ENCODE measurements at regions not wholly inside any gene's neighbourhood (a gene's known extent, or its start where the extent isn't known, plus 50 kb on each side); places are given as distances from the start of the nearest gene placed in this dataset.

DNA sequence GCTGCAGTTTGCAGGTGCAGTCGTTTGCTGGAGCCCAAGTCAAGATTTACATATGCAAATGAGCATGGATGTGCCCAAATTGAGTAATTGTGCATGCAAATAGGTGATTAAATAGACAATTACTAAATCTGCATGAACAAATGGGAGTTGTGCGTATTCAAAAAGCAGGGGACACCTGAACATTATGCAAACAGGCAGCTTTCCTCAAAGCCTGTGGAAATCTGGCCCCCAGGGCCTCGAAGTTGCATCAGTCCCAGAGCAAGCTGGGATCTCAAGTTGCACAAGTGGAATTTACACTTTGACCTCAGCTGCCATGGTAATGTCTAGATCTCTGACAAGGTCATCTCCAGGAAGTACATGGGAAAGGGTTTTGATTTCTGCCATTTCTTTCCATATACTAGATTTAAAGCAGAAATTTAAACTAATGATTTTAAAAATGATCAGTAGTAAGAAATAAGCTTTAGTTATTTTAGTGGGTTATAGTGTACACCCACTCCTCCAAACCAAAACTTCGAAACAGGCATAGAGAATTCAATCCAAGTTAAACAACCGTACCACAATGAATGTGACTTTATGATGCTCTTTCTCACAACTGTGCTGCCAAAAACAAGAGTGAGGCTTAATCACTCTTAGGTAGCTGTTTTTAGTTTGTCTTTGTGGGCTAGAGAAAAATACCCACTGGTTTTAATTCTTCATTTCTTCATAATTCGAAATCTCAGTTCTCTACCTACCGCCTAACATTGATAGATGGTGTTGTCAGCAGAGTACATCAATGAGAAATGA is 110.7 kb downstream of the RND3 start:
- Histone ChIP-seq H3K4me3 (no peak overlapping the region), H3K79me2 (ENCODE audit: low read depth) (no peaks in the 10 kb centered on the region), H3F3A (ENCODE audit: insufficient read depth, low read depth) (no peaks in the 10 kb centered on the region), H3K9me3 (ENCODE audit: insufficient read depth, low read depth) (no peaks in the 10 kb centered on the region), H3K4me1 (replicated peaks; ENCODE audit: insufficient read depth) (0 out of 2 replicates have a peak, but pooled peaks cover 9% of the 10 kb centered on the region), H3K36me3 (ENCODE audit: low read depth) (no peaks in the 10 kb centered on the region), H3K27ac (no peak overlapping the region), H4K20me1 (ENCODE audit: insufficient read depth) (no peaks in the 10 kb centered on the region), H3K27me3 (ENCODE audit: insufficient read depth, low read depth) (no peaks in the 10 kb centered on the region), H3K4me2 (no peak overlapping the region), H2AFZ (no peak overlapping the region), H3K9me2 (ENCODE audit: insufficient read depth) (no peaks in the 10 kb centered on the region)
- BruUV-seq (replicated peaks): no TSS peak
- POLR2A ChIA-PET (ENCODE audit: unreplicated experiment): interaction anchor here (0.6 to 0.7 kb wide), 2 partner anchors 70 to 1303 kb away, joined by 3 to 5 read pairs; no protein-coding TSS in a partner anchor
- intact Hi-C loops (cut with micrococcal nuclease; ENCODE audit: unreplicated experiment): no loop called here
- peak; percentile 16 to 44 for DNase-seq
- TF ChIP-seq EZH2 (IDR thresholded peaks at IDR 0.05; ENCODE audit: low read depth): no peak
- TF ChIP-seq CTCF (conservative IDR thresholded peaks at IDR 0.05): no peak
- CTCF ChIA-PET: interaction anchor here (0.5 kb wide), 1 partner anchor 310 kb away, joined by 3 read pairs; no protein-coding TSS in a partner anchor

- H4K20me1 ChIP-seq (ENCODE audit: insufficient read depth): no peaks in the 10 kb centered on the region
- no peak overlapping the region for H2AFZ ChIP-seq
- H3K27me3 ChIP-seq (ENCODE audit: insufficient read depth, low read depth): no peaks in the 10 kb centered on the region
- H3K36me3 ChIP-seq (ENCODE audit: low read depth): no peaks in the 10 kb centered on the region
- H3K9me2 ChIP-seq (ENCODE audit: insufficient read depth): no peaks in the 10 kb centered on the region
- POLR2A ChIA-PET (ENCODE audit: unreplicated experiment): no interaction called here
- no peak for DNase-seq
- CTCF ChIA-PET: no interaction called here
- no peak overlapping the region for H3K4me3 ChIP-seq
- H3K9me3 ChIP-seq (ENCODE audit: insufficient read depth, low read depth): no peaks in the 10 kb centered on the region
- no peaks in the 10 kb centered on the region for H3K79me2 ChIP-seq (ENCODE audit: low read depth)
- H3K4me2 ChIP-seq: no peak overlapping the region
- no peak overlapping the region for H3K27ac ChIP-seq
- H3F3A ChIP-seq (ENCODE audit: insufficient read depth, low read depth): no peaks in the 10 kb centered on the region
- TF ChIP-seq EZH2 (IDR thresholded peaks at IDR 0.05; ENCODE audit: low read depth): no peak
- TF ChIP-seq CTCF (conservative IDR thresholded peaks at IDR 0.05): no peak
- H3K4me1 ChIP-seq (replicated peaks; ENCODE audit: insufficient read depth): 0 out of 2 replicates have a peak, but pooled peaks cover 9% of the 10 kb centered on the region
- intact Hi-C loops (cut with micrococcal nuclease; ENCODE audit: unreplicated experiment): no loop called here
- BruUV-seq (replicated peaks): no TSS peak
These were observed 112.1 kb downstream of the RND3 start for GRCh38 chr2:150375333-150375732.

- H3K27ac ChIP-seq: no peak overlapping the region
- H3K27me3 ChIP-seq (ENCODE audit: insufficient read depth, low read depth): no peaks in the 10 kb centered on the region
- H3K4me3 ChIP-seq: no peak overlapping the region
- no peaks in the 10 kb centered on the region for H3K36me3 ChIP-seq (ENCODE audit: low read depth)
- no peaks in the 10 kb centered on the region for H4K20me1 ChIP-seq (ENCODE audit: insufficient read depth)
- 0 out of 2 replicates have a peak, but pooled peaks cover 9% of the 10 kb centered on the region for H3K4me1 ChIP-seq (replicated peaks; ENCODE audit: insufficient read depth)
- DNase-seq: no peak
- TF ChIP-seq CTCF (conservative IDR thresholded peaks at IDR 0.05) (no peak), EZH2 (IDR thresholded peaks at IDR 0.05; ENCODE audit: low read depth) (no peak)
- H3K9me2 ChIP-seq (ENCODE audit: insufficient read depth): no peaks in the 10 kb centered on the region
- POLR2A ChIA-PET (ENCODE audit: unreplicated experiment): interaction anchor here (0.9 kb wide), 1 partner anchor 283 kb away, joined by 3 read pairs; no protein-coding TSS in a partner anchor
- intact Hi-C loops (cut with micrococcal nuclease; ENCODE audit: unreplicated experiment): no loop called here
- no peaks in the 10 kb centered on the region for H3F3A ChIP-seq (ENCODE audit: insufficient read depth, low read depth)
- H3K9me3 ChIP-seq (ENCODE audit: insufficient read depth, low read depth): no peaks in the 10 kb centered on the region
- no TSS peak for BruUV-seq (replicated peaks)
- CTCF ChIA-PET: no interaction called here
- H3K4me2 ChIP-seq: no peak overlapping the region
- H3K79me2 ChIP-seq (ENCODE audit: low read depth): no peaks in the 10 kb centered on the region
- no peak overlapping the region for H2AFZ ChIP-seq
These were observed 113.0 kb downstream of the RND3 start for GRCh38 chr2:150374492-150374891.

Data from PC-9 (cell line).